ENCODE measurements at regions not wholly inside any gene's neighbourhood (a gene's known extent, or its start where the extent isn't known, plus 50 kb on each side); places are given as distances from the start of the nearest gene placed in this dataset.

DNA sequence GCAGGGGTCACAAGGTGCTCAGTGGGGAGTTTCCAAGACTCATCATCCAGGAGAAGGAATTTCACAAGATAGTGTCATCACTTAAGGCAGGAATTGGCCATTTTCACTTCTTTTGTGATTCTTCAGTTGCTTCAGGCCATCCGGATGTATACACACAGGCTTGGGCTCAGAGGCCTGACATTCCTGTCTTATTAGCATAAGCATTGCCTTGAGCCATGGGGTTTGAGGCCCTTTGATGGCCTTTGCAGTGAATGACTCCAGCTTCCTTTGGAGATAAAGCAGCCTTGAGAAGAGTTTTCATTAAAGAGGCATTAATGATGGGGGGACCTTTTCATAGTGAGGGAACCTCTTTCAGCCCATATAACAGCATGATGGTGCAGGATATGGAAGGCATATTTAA, 366.0 kb upstream of the CNTNAP5 start:
- TF ChIP-seq POLR2A (IDR thresholded peaks at IDR 0.05) (no peak), CTCF (IDR thresholded peaks at IDR 0.05) (no peak), EP300 (IDR thresholded peaks at IDR 0.05) (no peak)

All from tibial nerve (tissue), 4 donors.